Keratinocyte (primary cell): ENCODE measurements at regions not wholly inside any gene's neighbourhood (a gene's known extent, or its start where the extent isn't known, plus 50 kb on each side); places are given as distances from the start of the nearest gene placed in this dataset.

Source experiments
- DNase-seq: peaks from one replicate; pipeline ENCODE4 v3.0.0-alpha.2; 2011; ENCODE audit warnings: low read depth, missing footprints, low spot score
- FAIRE-seq: peaks from 2 replicates; lab custom pipeline; 2011; peaks lifted over from hg19 to GRCh38; lab: Jason Lieb, UNC
- H2AFZ ChIP-seq: 2 replicates; pipeline ENCODE4 v1.6.0; 2012; ENCODE audit warnings: low read length, control low read depth, inconsistent platforms; ENCODE audit not compliant: control insufficient read depth
- H3K27ac ChIP-seq: 2 replicates; pipeline ENCODE4 v1.5.1; 2011; ENCODE audit warnings: low read length; ENCODE audit not compliant: control insufficient read depth, insufficient read depth
- H3K27me3 ChIP-seq: 3 replicates; pipeline ENCODE4 v1.6.0; 2011; ENCODE audit warnings: low read length; ENCODE audit not compliant: control insufficient read depth, insufficient read depth; ENCODE audit errors: extremely low read depth
- H3K36me3 ChIP-seq, 2 experiments: 2 replicates in 1 of 2; 3 replicates in 1 of 2; pipeline ENCODE4 v1.5.1; 2011; ENCODE audit warnings: low read length in 2 of 2, mild to moderate bottlenecking in 1 of 2; ENCODE audit not compliant: control insufficient read depth in 2 of 2, insufficient read depth in 2 of 2; ENCODE audit errors: extremely low read depth in 1 of 2
- H3K4me1 ChIP-seq: 3 replicates; pipeline ENCODE4 v1.5.1; 2011; ENCODE audit warnings: low read length; ENCODE audit not compliant: control insufficient read depth, insufficient read depth; ENCODE audit errors: extremely low read depth
- H3K4me2 ChIP-seq: 3 replicates; pipeline ENCODE4 v1.6.0; 2011; ENCODE audit warnings: low read depth, low read length; ENCODE audit not compliant: control insufficient read depth, insufficient read depth; ENCODE audit errors: extremely low read depth
- H3K4me3 ChIP-seq, 3 experiments: fragments of 200-600 bp in 1 of 3; sonication (generic) in 1 of 3; 2 replicates in 2 of 3; 3 replicates in 1 of 3; pipeline ENCODE4 v1.5.1; 2011 to 2016; ENCODE audit warnings: low read length in 3 of 3, mild to moderate bottlenecking in 3 of 3, control low read depth in 2 of 3, inconsistent platforms in 1 of 3, low read depth in 1 of 3, mixed read lengths in 1 of 3, mixed run types in 1 of 3, moderate library complexity in 1 of 3; ENCODE audit not compliant: control insufficient read depth in 2 of 3, insufficient read depth in 2 of 3; ENCODE audit errors: extremely low read depth in 1 of 3
- H3K79me2 ChIP-seq: 2 replicates; pipeline ENCODE4 v1.6.0; 2012; ENCODE audit warnings: low read length; ENCODE audit not compliant: control insufficient read depth, insufficient read depth
- H3K9ac ChIP-seq: 3 replicates; pipeline ENCODE4 v1.6.0; 2011; ENCODE audit warnings: low read length; ENCODE audit not compliant: control insufficient read depth, insufficient read depth; ENCODE audit errors: extremely low read depth
- H3K9me1 ChIP-seq: 3 replicates; pipeline ENCODE4 v1.6.0; 2011; ENCODE audit warnings: low read length; ENCODE audit not compliant: control insufficient read depth, insufficient read depth; ENCODE audit errors: extremely low read depth
- H3K9me3 ChIP-seq: 2 replicates; pipeline ENCODE4 v1.5.1; 2012; ENCODE audit warnings: low read depth, low read length; ENCODE audit not compliant: control insufficient read depth
- H4K20me1 ChIP-seq: 3 replicates; pipeline ENCODE4 v1.6.0; 2011; ENCODE audit warnings: low read length; ENCODE audit not compliant: control insufficient read depth, insufficient read depth; ENCODE audit errors: extremely low read depth
- EZH2 ChIP-seq: IDR thresholded peaks from one replicate; pipeline ENCODE4 v1.6.1; 2012; ENCODE audit warnings: inconsistent platforms, mild to moderate bottlenecking, low read length, moderate library complexity
- dilution Hi-C: fragments of 300-500 bp; cut with MboI; formaldehyde crosslinking; loops from one replicate; pipeline ENCODE4 v1.7.0; 2020; ENCODE audit warnings: low sequenced_read_pairs; ENCODE audit not compliant: extremely low pct_ligation_motif_present
- TF ChIP-seq, protein P1 (sequence below), 3 experiments: IDR thresholded peaks in 1 of 3; conservative IDR thresholded peaks in 1 of 3; optimal IDR thresholded peaks in 1 of 3; 2 replicates in 2 of 3; 3 replicates in 1 of 3; pipeline versions ENCODE3 to v1.5.1; 2011; ENCODE audit warnings: low read length in 3 of 3, mild to moderate bottlenecking in 3 of 3, moderate library complexity in 2 of 3, control low read depth in 1 of 3, inconsistent platforms in 1 of 3; ENCODE audit not compliant: insufficient read depth in 2 of 3; ENCODE audit errors: extremely low read depth in 1 of 3

DNA sequence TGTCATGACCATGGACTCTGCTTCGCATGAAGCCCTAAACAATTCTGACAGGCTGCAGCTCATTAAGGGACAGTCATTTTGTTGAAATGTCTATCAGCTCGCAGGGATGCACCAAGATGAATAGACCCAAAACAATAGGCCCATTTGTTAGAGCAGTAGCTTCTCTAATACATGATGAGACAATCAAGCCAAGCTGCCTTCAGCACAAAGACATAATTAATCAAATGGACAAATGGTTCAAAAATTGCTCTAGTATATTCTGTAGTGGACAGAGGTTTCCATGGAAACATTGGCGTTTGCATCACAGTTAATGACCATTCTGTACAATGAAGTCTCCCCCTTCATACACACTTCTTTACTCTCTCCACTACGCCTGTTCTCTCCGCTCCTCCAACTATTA lies 274.6 kb downstream of the ANXA1 start:
- FAIRE-seq (no peak), DNase-seq (no peak)
- no peak overlapping the region for H3K4me2 ChIP-seq
- no peaks in the 10 kb centered on the region for H3K79me2 ChIP-seq
- H3K4me3 ChIP-seq, result no peak overlapping the region
- H3K36me3 ChIP-seq, result no peaks in the 10 kb centered on the region
- no peak overlapping the region for H3K27ac ChIP-seq
- H3K4me1 ChIP-seq, result no peaks in the 10 kb centered on the region
- H3K27me3 ChIP-seq, result no peaks in the 10 kb centered on the region
- dilution Hi-C loops, result no loop called here
- TF ChIP-seq, protein P1, sequence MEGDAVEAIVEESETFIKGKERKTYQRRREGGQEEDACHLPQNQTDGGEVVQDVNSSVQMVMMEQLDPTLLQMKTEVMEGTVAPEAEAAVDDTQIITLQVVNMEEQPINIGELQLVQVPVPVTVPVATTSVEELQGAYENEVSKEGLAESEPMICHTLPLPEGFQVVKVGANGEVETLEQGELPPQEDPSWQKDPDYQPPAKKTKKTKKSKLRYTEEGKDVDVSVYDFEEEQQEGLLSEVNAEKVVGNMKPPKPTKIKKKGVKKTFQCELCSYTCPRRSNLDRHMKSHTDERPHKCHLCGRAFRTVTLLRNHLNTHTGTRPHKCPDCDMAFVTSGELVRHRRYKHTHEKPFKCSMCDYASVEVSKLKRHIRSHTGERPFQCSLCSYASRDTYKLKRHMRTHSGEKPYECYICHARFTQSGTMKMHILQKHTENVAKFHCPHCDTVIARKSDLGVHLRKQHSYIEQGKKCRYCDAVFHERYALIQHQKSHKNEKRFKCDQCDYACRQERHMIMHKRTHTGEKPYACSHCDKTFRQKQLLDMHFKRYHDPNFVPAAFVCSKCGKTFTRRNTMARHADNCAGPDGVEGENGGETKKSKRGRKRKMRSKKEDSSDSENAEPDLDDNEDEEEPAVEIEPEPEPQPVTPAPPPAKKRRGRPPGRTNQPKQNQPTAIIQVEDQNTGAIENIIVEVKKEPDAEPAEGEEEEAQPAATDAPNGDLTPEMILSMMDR (optimal IDR thresholded peaks at IDR 0.05 in 1 of 3, IDR thresholded peaks at IDR 0.05 in 1 of 3, conservative IDR thresholded peaks at IDR 0.05 in 1 of 3; ENCODE audit: extremely low read depth in 1 of 3, insufficient read depth in 2 of 3, low read length in 3 of 3), result no peak
- no peak for TF ChIP-seq EZH2
- no peak overlapping the region for H3K9ac ChIP-seq
- H3K9me1 ChIP-seq, result no peaks in the 10 kb centered on the region
- H4K20me1 ChIP-seq, result no peaks in the 10 kb centered on the region
- H3K9me3 ChIP-seq, result no peaks in the 10 kb centered on the region
- no peak overlapping the region for H2AFZ ChIP-seq

DNA sequence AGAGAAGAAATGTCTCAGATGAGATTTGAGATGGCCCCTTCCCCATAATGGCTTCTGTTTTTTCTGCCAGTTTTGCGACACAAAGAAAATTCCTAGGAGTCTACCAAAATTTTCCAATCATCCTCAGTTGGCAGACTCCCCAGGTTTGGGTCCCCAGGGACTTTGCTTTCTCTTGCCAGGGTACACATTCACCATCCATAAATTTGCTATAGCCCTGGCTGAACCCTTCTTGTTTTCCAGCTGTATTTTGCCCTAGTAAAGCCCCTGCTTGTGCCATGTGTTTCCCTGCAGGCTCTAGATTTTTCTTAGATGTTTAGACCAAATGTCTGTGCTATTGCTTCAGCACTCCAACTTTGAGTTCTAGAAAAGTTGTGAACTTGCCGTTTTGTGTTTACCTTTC lies 283.2 kb downstream of the ANXA1 start:
- Histone ChIP-seq H2AFZ (no peak overlapping the region), H4K20me1 (no peaks in the 10 kb centered on the region), H3K4me2 (no peak overlapping the region), H3K79me2 (no peaks in the 10 kb centered on the region), H3K27me3 (no peaks in the 10 kb centered on the region), H3K9ac (no peak overlapping the region), H3K36me3 (no peaks in the 10 kb centered on the region), H3K9me1 (no peaks in the 10 kb centered on the region), H3K4me1 (no peaks in the 10 kb centered on the region), H3K4me3 (no peak overlapping the region), H3K27ac (no peak overlapping the region), H3K9me3 (no peaks in the 10 kb centered on the region)
- TF ChIP-seq EZH2, result no peak
- TF ChIP-seq, protein P1 (optimal IDR thresholded peaks at IDR 0.05 in 1 of 3, IDR thresholded peaks at IDR 0.05 in 1 of 3, conservative IDR thresholded peaks at IDR 0.05 in 1 of 3; ENCODE audit: extremely low read depth in 1 of 3, insufficient read depth in 2 of 3, low read length in 3 of 3), result no peak
- no peak for FAIRE-seq
- dilution Hi-C loops, result no loop called here
- DNase-seq, result no peak
